GM18520 (cell line): ENCODE measurements at regions not wholly inside any gene's neighbourhood (a gene's known extent, or its start where the extent isn't known, plus 50 kb on each side); places are given as distances from the start of the nearest gene placed in this dataset.

ENCODE experiments used
- ATAC-seq: cut with Tn5 transposase; IDR thresholded peaks from one replicate; pipeline ENCODE4 v1.9.1; 2021; ENCODE audit not compliant: unreplicated experiment

DNA sequence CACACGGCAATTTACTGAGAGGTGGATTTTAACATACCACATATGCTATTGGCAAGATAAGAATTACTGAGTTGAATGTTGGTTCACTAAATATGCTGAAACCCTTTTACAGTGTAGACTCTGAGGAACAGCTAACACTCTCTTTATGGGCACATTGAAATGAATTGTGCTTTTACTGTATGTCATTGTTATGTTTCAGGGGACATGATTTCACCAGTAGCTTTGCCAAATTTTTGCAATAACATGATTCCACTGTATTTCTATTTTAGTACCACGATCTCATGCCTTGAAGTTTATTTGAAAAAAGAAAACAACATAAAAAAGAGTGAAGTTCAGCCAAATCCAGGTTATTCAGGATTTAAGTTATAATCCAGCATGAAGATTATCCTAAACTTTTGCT lies 188.5 kb downstream of the HLX start:
- ATAC-seq: no peak

DNA sequence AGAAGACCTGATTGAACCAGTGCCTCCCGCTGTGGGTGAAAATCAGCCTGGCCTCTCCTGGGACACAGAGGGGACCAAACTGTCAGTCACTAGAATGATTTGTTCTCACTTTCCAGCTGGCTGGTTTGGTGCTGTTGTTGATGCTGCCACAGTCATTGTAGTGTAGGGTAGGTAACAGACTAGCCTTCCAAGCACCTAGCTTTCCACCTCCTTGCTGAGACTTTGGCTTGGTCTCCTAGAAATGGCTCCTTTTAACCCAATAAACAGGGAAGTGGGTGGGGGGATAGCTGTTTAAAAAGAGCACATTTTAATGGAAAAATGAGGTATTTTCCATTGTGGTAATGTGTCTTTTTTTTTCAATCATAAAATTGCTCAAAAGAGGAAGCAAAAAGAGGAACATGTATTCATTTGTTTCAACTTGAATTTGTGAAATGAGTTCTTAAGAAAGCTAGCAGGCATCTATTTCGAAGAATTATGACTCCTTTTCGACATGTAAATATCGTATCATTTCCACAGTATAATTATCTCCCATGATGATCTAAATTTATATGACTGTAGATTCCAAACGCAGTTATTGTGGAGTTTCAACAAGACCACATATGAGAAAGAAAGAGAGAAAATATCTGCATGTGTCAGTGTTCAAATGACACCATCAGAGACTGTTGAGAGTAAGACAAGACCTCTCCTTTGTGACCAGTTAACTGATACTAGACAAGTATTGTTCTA lies 190.1 kb downstream of the HLX start:
- ATAC-seq: peak; percentile 81

DNA sequence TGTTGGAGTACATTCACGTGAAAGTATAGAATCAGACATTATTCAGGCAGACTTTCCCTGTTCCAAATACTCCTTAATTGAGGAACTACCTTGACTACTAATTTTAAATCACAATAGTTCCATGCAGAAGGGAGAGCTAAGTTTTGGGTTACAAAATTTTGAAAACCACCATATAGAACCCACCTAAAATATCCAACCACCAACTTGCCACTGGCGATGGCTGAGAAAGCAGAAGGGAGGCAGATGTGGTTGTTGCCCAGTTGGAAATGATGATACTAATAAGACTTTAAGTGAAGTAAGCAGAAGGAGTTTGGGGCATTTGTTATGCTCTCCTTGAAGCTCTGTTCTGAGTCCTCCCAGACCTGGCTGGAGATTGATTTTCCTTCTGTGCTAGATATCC lies 190.7 kb downstream of the HLX start:
- ATAC-seq: no peak

DNA sequence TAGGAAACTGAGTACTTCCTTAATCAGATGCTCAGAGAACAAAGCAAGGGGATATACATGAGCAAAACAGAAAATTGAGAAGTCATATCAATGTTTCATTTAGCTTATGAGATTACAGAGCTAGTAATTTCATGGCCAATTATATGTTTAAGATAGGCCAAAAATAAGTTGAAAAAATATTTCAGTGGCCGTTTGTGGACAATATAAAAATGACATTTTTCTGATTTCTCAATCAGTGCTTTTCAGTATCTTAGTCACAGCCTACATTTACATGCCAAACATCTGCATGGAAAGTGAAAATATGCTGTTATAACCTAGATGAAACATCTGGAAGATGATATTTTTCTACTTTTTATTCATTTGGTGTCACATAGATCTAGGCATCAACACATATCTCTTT lies 192.5 kb downstream of the HLX start:
- no peak for ATAC-seq

DNA sequence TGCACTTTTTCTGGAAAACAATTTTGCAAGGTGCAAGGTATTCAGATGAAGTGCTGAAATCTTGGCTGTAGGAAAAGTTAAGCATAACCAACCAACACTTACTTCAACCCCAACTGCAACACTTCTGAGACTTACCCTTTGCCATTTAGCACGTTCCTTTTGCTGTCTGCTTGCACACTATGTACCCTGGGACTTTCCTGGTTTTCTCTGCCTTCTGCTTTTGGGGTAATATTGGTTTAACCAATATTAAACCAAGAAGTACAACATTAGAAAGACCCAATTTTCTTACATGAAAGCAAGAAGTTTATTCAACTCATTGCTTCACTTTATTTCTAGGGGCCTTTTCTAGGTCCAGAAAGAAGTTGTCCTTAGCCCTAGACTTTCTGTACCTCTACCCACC lies 193.0 kb downstream of the HLX start:
- ATAC-seq: no peak

GRCh38 chr1:221074332-221074731 lies 195.1 kb downstream of the HLX start:
- ATAC-seq: no peak

GRCh38 chr1:221075911-221076310 lies 196.7 kb downstream of the HLX start:
- no peak for ATAC-seq

DNA sequence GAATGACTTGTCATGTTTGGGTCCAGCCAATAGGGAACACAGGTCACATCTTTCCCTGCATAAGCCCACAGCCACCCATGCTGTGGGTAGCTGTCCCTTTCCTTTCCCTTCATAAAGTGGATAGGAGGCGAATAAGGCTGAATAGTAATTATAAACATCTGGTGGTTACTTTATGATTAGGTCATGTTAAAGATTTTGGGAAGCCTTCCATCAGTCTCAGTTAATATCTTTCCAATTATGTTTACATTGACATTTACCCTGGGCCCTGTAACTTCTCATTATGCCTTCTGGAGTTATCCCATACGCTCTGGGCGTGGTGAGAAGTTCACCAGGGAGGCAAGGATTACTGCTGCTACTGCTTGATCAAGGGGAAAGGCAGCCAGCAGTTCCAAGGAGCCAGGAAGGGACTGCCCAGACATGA lies 197.2 kb downstream of the HLX start:
- ATAC-seq: no peak

- ATAC-seq: no peak
Observed at GRCh38 chr1:221078260-221078965, 199.2 kb downstream of the HLX start.

DNA sequence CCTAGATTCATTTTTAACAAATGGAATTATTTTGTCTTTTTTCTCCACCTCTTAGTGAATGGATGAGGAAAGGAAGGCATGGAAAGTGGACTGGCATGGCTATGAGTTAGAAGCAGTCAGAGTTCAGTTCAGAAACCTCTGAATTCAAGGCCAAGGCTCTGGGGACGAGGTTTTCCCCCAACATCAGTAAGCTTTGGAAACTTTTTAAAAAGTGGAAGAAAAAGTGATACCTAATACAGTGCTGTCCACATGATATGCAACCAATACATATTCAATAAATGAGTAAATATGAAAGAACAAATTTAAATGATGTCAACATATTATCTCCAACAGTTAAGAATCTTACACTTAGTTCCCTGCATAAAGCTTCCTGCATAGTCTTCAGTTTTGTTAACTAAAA lies 204.7 kb downstream of the HLX start:
- ATAC-seq: no peak

DNA sequence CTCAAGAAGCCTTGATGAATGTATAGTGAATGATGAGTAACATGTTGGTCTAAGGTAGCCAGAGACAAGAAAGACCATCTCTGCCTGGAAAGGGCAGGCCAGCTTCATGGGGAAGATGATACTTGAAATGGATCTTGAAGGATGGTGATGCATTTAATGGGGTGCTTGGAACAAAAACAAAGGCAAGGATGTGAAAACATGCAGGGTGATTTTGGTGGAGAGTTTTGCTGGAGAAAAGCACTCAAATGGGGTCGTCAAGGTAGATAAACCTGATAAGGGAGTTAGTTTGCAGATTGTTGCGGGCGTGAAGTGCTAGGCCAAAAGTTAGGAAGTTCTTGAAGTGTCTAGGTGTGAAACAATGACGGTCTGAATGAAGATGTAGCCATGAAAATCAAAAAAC lies 205.4 kb downstream of the HLX start:
- no peak for ATAC-seq

DNA sequence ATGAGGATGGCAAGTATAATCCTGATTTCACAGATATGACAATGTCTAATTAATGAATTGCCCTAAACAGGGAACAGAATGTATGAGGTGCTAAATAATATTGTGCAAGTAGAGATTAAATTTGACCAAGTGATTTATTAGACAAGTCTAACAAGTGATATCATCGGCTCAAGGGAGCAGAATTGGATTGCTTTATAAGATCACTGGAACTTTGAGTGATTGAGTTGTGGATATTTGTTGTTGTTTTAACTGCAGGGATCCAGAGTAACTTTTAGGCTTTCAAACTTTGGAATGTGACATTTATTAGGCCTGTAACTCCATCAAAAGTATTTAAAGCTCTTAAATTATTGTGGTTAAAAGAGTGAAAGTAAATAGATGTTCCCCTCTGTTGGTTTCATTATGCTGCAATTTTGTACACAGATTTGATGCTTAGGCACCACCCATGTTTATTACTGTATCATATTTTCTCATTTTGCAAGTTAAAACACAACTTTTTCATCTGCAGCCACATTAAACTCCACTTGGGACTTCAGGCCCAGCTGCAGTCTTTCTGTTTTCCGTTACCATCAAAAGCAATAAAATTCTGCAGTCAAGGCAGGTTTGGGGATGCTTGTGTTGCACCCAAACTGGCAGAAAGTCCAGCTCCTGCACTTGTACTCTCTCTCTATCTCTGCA lies 206.6 kb downstream of the HLX start:
- ATAC-seq: no peak

DNA sequence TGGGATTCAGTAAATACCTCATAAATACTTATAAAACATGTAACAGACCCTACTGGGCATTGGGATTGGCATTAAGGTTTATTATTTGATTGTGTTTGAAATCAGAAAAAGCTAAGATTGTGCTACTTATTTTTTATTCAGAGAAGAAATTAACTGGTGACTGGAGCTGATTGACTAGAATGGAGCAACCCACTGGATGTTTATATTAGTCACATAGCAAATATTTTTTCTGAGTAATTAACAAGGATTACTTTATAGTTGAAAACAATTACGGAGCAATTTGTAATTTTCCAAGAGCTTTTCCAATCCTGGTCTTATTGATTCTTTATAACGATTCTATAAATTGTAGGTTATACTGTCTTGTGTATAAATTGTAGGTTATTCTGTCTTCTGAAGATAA lies 208.7 kb downstream of the HLX start:
- no peak for ATAC-seq

DNA sequence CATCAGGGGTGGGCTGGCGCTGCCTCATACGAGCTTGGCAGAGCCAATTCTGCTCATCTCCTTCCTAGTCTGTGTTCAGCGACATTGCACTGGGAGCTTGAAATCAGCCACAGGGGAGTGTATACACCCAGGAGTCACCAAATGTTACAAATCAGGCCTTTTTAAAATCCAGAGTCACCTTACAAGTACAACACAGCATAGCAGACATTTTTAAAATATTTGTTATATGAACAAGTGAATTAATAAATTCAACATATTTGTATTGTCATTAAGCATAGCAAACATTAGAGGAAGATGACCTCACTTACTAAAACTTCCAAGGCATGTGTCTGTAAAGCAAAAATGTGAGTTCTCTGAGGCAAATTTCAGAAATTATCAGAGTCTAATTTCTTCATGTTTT lies 210.0 kb downstream of the HLX start:
- no peak for ATAC-seq

DNA sequence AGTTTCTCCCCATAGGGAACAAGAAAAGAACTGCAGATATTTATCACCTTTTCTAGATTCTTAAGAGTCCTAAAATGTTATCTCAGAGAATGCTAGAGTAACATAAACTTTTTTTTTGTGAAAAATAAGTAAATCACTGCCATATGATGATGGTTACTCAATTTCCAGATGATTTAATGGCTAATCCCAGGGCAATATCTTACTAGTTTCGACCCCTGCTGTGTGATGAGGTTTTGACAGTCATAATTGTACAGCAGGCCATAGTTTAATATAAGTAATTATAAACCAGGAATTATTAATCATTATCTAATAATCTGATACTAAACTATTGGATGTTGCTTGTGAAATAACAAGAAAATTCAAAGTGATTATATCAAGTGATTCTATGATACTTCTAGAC lies 210.6 kb downstream of the HLX start:
- ATAC-seq: no peak

GRCh38 chr1:221093903-221094791 lies 214.9 kb downstream of the HLX start:
- no peak for ATAC-seq

- ATAC-seq: no peak
Observed at GRCh38 chr1:221097479-221098281, 218.4 kb downstream of the HLX start.

- ATAC-seq: no peak
Observed at GRCh38 chr1:221098471-221099405, 219.5 kb downstream of the HLX start.
